MM.1S (cell line): ENCODE measurements at regions not wholly inside any gene's neighbourhood (a gene's known extent, or its start where the extent isn't known, plus 50 kb on each side); places are given as distances from the start of the nearest gene placed in this dataset.

ENCODE experiments used
- DNase-seq: peaks from one replicate; pipeline ENCODE4 v3.0.0-alpha.2; 2015
- H2AFZ ChIP-seq: fragments of 300-600 bp; sonication (generic); 2 replicates; pipeline ENCODE4 v1.6.0; 2016; ENCODE audit warnings: antibody characterized with exemption, low read length
- H3F3A ChIP-seq: fragments of 300-600 bp; sonication (generic); 2 replicates; pipeline ENCODE4 v1.6.1; 2016; ENCODE audit warnings: mild to moderate bottlenecking, antibody characterized with exemption, low read length, moderate library complexity, mixed read lengths; ENCODE audit not compliant: insufficient read depth
- H3K27ac ChIP-seq: fragments of 300-600 bp; sonication (generic); 2 replicates; pipeline ENCODE4 v1.5.1; 2016; ENCODE audit warnings: mild to moderate bottlenecking, low read length
- H3K27me3 ChIP-seq: fragments of 300-600 bp; sonication (generic); replicated peaks from 2 replicates; pipeline ENCODE4 v1.6.0; 2016; ENCODE audit warnings: low read length; ENCODE audit not compliant: insufficient read depth
- H3K36me3 ChIP-seq: fragments of 300-600 bp; sonication (generic); replicated peaks from 2 replicates; pipeline ENCODE4 v1.6.1; 2016; ENCODE audit warnings: mild to moderate bottlenecking, low read length, mixed read lengths; ENCODE audit not compliant: insufficient read depth
- H3K4me1 ChIP-seq: fragments of 300-600 bp; sonication (generic); 2 replicates; pipeline ENCODE4 v1.6.1; 2016; ENCODE audit warnings: low read length, mixed read lengths
- H3K4me2 ChIP-seq: fragments of 300-600 bp; sonication (generic); 2 replicates; pipeline ENCODE4 v1.6.0; 2016; ENCODE audit warnings: low read depth, low read length
- H3K4me3 ChIP-seq: fragments of 300-600 bp; sonication (generic); 2 replicates; pipeline ENCODE4 v1.5.1; 2016; ENCODE audit warnings: low read length, mixed read lengths
- H3K79me2 ChIP-seq: fragments of 300-600 bp; sonication (generic); 2 replicates; pipeline ENCODE4 v1.6.1; 2016; ENCODE audit warnings: mixed run types, low read length, mixed read lengths
- H3K9ac ChIP-seq: fragments of 300-600 bp; sonication (generic); 2 replicates; pipeline ENCODE4 v1.6.1; 2016; ENCODE audit warnings: low read length, mixed read lengths
- H3K9me2 ChIP-seq: fragments of 300-600 bp; sonication (generic); replicated peaks from 2 replicates; pipeline ENCODE4 v1.6.1; 2016; ENCODE audit warnings: mild to moderate bottlenecking, low read length, mixed read lengths; ENCODE audit not compliant: insufficient read depth
- H3K9me3 ChIP-seq: fragments of 300-600 bp; sonication (generic); replicated peaks from 2 replicates; pipeline ENCODE4 v1.6.1; 2016; ENCODE audit warnings: mild to moderate bottlenecking, low read length, mixed read lengths; ENCODE audit not compliant: insufficient read depth
- H4K20me1 ChIP-seq: fragments of 300-600 bp; sonication (generic); 2 replicates; pipeline ENCODE4 v1.6.1; 2016; ENCODE audit warnings: mild to moderate bottlenecking, low read length, moderate library complexity, mixed read lengths; ENCODE audit not compliant: insufficient read depth
- EZH2 ChIP-seq: fragments of 300-600 bp; sonication (generic); optimal IDR thresholded peaks from 2 replicates; pipeline ENCODE3; 2017; ENCODE audit warnings: low read depth, mild to moderate bottlenecking, antibody characterized with exemption, low read length, mixed read lengths
- EZH2phosphoT487 ChIP-seq: fragments of 300-600 bp; sonication (generic); IDR thresholded peaks from 2 replicates; pipeline ENCODE4 v1.6.1; 2018; ENCODE audit warnings: antibody characterized with exemption, low read length
- TF ChIP-seq, protein P1 (sequence below): fragments of 300-600 bp; sonication (generic); IDR thresholded peaks from 2 replicates; pipeline ENCODE4 v1.5.1; 2016; ENCODE audit warnings: antibody characterized with exemption, low read length, mixed read lengths

DNA sequence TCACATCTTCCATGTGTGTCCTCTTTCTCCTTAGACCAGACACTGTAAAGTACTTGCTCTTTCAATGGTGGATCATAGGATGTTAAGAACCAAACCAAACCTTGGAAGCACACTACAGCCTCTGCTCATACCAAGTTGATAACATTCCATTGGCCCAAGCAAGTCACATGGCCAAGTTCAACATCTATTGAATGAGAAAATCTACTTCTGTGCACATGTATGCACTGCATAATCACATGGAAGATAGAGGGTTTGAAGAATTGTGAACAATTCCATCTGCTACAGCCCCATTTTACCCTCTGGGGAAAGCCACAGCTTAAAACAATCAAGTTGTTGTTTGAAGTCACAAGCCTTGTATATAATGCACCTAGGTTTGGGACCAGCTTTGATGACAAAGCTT is 68.2 kb downstream of the MFAP3 start:
- H3K4me2 ChIP-seq = no peak overlapping the region
- H3K27me3 ChIP-seq = no peaks in the 10 kb centered on the region

GRCh38 chr5:154107756-154108155 is 69.0 kb downstream of the MFAP3 start:
- H3K79me2 ChIP-seq = no peaks in the 10 kb centered on the region
- no peak for DNase-seq
- no peak overlapping the region for H3K27ac ChIP-seq
- H3K9me2 ChIP-seq = no peaks in the 10 kb centered on the region
- no peaks in the 10 kb centered on the region for H4K20me1 ChIP-seq
- no peak overlapping the region for H3K9ac ChIP-seq
- no peak overlapping the region for H3K4me2 ChIP-seq
- H3F3A ChIP-seq = no peaks in the 10 kb centered on the region
- H2AFZ ChIP-seq = no peak overlapping the region
- no peaks in the 10 kb centered on the region for H3K27me3 ChIP-seq
- TF ChIP-seq EZH2 = no peak
- TF ChIP-seq, protein P1, sequence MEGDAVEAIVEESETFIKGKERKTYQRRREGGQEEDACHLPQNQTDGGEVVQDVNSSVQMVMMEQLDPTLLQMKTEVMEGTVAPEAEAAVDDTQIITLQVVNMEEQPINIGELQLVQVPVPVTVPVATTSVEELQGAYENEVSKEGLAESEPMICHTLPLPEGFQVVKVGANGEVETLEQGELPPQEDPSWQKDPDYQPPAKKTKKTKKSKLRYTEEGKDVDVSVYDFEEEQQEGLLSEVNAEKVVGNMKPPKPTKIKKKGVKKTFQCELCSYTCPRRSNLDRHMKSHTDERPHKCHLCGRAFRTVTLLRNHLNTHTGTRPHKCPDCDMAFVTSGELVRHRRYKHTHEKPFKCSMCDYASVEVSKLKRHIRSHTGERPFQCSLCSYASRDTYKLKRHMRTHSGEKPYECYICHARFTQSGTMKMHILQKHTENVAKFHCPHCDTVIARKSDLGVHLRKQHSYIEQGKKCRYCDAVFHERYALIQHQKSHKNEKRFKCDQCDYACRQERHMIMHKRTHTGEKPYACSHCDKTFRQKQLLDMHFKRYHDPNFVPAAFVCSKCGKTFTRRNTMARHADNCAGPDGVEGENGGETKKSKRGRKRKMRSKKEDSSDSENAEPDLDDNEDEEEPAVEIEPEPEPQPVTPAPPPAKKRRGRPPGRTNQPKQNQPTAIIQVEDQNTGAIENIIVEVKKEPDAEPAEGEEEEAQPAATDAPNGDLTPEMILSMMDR = no peak
- TF ChIP-seq EZH2phosphoT487 = no peak
- no peaks in the 10 kb centered on the region for H3K36me3 ChIP-seq
- no peak overlapping the region for H3K4me3 ChIP-seq
- H3K4me1 ChIP-seq = no peaks in the 10 kb centered on the region
- H3K9me3 ChIP-seq = no peaks in the 10 kb centered on the region

More for the DNA sequence above, 68.2 kb downstream of the MFAP3 start:
- DNase-seq = no peak
- no peaks in the 10 kb centered on the region for H3K79me2 ChIP-seq
- no peaks in the 10 kb centered on the region for H4K20me1 ChIP-seq
- H3F3A ChIP-seq = no peaks in the 10 kb centered on the region
- H3K9me2 ChIP-seq = no peaks in the 10 kb centered on the region
- no peak overlapping the region for H3K4me3 ChIP-seq
- no peak overlapping the region for H3K27ac ChIP-seq
- no peaks in the 10 kb centered on the region for H3K36me3 ChIP-seq
- H2AFZ ChIP-seq = no peak overlapping the region
- no peak overlapping the region for H3K9ac ChIP-seq
- H3K9me3 ChIP-seq = no peaks in the 10 kb centered on the region
- no peaks in the 10 kb centered on the region for H3K4me1 ChIP-seq
- TF ChIP-seq EZH2 = no peak
- no peak for TF ChIP-seq EZH2phosphoT487
- TF ChIP-seq, protein P1 = no peak

DNA sequence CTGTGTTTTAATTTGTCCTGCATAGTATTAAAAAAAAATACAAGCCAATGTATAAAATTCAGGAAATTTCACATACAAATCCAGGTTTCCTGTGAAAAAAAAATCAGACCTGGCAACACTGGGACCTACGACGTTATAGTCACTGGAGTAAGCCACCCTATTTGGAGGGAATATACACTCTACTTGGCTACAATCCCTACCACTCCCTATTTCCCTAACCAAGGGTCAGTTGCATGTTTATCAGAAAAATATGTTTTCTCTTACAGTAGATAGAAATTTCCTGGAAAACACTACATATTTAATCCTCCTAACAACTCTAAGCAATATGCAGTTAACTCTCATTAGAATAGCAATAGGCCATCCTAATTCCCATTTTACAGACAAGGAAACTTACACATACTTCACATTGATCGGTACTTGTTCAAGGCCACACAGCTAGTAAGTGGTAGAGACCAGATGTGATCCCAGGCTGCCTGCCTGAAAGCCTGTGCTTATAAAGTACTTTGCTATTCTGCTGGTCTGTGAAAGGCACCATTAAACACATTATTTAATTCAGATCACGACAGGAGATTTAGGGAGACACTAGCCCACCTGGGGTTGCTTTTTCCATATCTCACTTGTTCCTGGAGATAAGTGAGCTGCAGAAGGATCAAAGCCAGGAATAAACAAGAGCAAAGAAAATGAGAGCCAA is 70.8 kb downstream of the MFAP3 start:
- Histone ChIP-seq H3K79me2 (no peaks in the 10 kb centered on the region), H3K4me3 (no peak overlapping the region), H4K20me1 (no peaks in the 10 kb centered on the region), H3K9me3 (no peaks in the 10 kb centered on the region), H3K4me2 (no peak overlapping the region), H3K4me1 (no peaks in the 10 kb centered on the region), H3K36me3 (no peaks in the 10 kb centered on the region), H2AFZ (no peak overlapping the region), H3K27me3 (no peaks in the 10 kb centered on the region), H3K9me2 (no peaks in the 10 kb centered on the region), H3F3A (no peaks in the 10 kb centered on the region), H3K9ac (no peak overlapping the region), H3K27ac (no peak overlapping the region)
- DNase-seq = no peak
- TF ChIP-seq, protein P1 = no peak
